ENCODE measurements at regions not wholly inside any gene's neighbourhood (a gene's known extent, or its start where the extent isn't known, plus 50 kb on each side); places are given as distances from the start of the nearest gene placed in this dataset.

DNA sequence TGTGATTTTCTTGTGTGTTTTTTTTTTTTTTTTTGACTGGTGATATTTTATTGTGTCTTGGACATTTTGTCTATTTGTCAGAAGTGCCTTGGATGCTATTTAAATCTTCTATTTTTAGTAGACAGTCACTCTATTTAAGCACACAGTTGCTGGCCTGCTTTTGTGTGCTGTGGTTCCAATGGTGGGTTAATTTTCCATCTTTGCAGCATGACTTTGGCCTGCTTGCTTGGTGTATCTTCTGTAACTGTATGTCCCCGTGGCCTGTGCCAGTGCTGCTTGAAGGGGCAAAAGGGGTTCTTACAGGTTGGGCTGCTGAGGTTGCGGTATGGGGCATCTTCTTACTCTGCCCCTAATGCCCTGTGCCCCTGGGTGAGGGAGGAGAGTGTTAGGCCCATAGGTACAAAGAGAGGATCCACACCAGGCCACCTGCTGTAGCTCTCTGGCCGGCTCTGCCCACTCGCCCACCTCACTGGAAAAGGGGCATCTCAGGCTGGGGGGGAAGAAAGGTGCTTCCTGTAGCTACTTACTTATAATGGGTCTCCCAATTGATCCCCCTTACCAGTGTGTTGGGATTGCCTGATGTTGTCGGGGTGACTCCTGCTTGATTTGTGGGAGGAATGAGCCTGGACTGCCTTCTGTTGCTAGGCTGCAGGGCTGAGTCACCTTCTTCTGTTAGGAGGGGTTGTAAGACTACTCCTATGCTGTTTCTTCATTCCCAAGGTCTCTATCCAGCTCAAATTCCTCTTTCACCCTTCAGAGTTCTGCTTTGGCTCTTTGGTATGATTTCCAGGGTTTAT is 490.0 kb upstream of the HS6ST1 start:
- no peaks in the 10 kb centered on the region for H3K4me1 Mint-ChIP-seq

DNA sequence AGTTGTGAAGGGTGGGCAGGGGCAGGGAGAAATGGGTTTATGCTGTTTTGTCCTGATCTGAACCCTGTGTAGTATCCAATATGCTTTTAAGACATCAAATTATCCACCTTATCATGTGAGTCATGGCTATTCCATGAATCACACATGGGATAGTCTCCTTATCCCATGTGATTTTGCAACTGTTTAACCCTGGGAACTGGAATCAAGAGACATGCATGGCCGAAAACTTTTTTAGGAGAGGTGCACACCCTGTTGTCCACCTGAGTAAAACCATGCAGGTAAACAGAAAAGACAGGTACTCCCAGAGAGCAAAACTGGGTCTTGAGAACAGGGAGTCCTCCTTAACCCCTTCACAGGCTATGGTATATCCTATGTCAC is 490.6 kb upstream of the HS6ST1 start:
- ChIA-PET POLR2A (no interaction called here), CTCF (no interaction called here)
- Mint-ChIP-seq H3K36me3 (ENCODE audit: low read depth) (no peaks in the 10 kb centered on the region), H3K9me3 (peaks cover 5% of the 10 kb centered on the region), H3K27me3 (peaks cover 5% of the 10 kb centered on the region), H3K4me1 (no peaks in the 10 kb centered on the region), H3K4me3 (no peak overlapping the region), H3K27ac (no peak overlapping the region)
- DNase-seq, result no peak

More for the DNA sequence above, 490.0 kb upstream of the HS6ST1 start:
- ChIA-PET CTCF (no interaction called here), POLR2A (no interaction called here)
- no peak for DNase-seq
- H3K27ac Mint-ChIP-seq, result no peak overlapping the region
- no peak overlapping the region for H3K4me3 Mint-ChIP-seq
- peaks cover 5% of the 10 kb centered on the region for H3K9me3 Mint-ChIP-seq
- H3K27me3 Mint-ChIP-seq, result peaks cover 8% of the 10 kb centered on the region
- no peaks in the 10 kb centered on the region for H3K36me3 Mint-ChIP-seq (ENCODE audit: low read depth)

DNA sequence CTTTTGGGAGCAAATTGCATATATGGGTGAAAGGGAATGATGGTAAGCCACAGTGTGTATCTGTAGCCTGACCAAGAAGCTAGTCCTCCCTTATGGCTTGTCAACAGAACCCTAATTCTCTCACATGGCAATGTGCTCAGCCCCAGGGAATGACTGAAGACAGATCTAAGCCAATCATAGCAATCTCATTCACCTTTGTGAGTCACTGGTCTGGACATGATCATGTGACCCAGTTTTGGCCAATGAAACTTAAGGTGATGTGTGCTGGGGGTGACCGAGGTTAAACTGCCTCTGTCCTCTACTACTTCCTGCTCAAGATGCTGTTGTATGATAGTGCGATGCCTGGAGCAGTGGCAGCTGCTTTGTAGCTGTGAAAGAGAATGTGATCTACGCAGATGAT is 491.2 kb upstream of the HS6ST1 start:
- Mint-ChIP-seq H3K4me3 (no peak overlapping the region), H3K36me3 (ENCODE audit: low read depth) (no peaks in the 10 kb centered on the region), H3K27ac (no peak overlapping the region), H3K4me1 (no peaks in the 10 kb centered on the region), H3K9me3 (peaks cover 5% of the 10 kb centered on the region), H3K27me3 (peaks cover 2% of the 10 kb centered on the region)
- CTCF ChIA-PET, result no interaction called here
- POLR2A ChIA-PET, result no interaction called here
- DNase-seq, result no peak

DNA sequence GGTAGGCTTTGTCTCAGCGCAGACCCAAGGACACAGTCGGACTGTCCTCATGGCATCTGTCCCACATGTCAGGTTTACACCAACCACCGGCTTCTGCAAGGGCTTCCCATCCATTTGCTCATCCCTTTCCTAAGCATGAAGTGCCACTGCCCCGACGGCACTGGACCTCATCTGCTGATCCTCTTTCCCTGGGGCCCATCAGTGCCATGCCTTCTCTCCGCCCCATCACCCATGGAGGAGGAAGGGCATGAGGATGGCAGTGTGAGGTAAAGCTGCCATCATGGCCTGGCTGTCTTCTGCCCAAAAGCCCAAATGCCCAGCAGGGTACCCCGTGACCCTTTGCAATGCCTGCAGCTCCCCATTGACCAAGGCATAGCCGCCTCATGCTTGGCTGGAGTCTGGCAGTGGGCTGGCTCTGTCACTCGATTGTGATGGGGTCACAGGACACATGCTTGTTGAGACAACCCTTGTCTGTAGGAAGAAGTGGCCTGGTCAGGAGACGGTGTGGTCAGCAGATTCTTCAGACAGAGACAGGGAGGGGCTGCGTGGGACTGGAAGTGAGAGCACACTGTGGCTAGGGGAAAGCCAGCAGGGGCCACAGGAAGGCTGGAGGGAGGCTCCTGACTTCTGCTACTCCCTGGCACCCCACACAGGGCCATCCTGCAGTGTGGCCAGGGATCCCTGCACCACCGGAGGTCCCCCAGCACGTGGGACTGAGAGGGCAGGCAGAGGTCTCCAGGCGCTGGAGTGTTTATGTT is 493.7 kb upstream of the HS6ST1 start:
- H3K9me3 Mint-ChIP-seq, result peaks cover 5% of the 10 kb centered on the region
- H3K36me3 Mint-ChIP-seq (ENCODE audit: low read depth), result no peaks in the 10 kb centered on the region
- H3K4me3 Mint-ChIP-seq, result no peak overlapping the region
- no peaks in the 10 kb centered on the region for H3K27me3 Mint-ChIP-seq
- no peak for DNase-seq
- CTCF ChIA-PET, result no interaction called here
- H3K4me1 Mint-ChIP-seq, result no peaks in the 10 kb centered on the region
- no peak overlapping the region for H3K27ac Mint-ChIP-seq
- POLR2A ChIA-PET, result no interaction called here

GRCh38 chr2:128813352-128814034 is 494.8 kb upstream of the HS6ST1 start:
- no peak overlapping the region for H3K4me3 Mint-ChIP-seq
- H3K4me1 Mint-ChIP-seq, result no peaks in the 10 kb centered on the region
- H3K27me3 Mint-ChIP-seq, result no peaks in the 10 kb centered on the region
- no peak overlapping the region for H3K27ac Mint-ChIP-seq
- POLR2A ChIA-PET, result no interaction called here
- CTCF ChIA-PET, result no interaction called here
- peaks cover 5% of the 10 kb centered on the region for H3K9me3 Mint-ChIP-seq
- no peaks in the 10 kb centered on the region for H3K36me3 Mint-ChIP-seq (ENCODE audit: low read depth)
- DNase-seq, result no peak

GRCh38 chr2:128815248-128815647 is 496.6 kb upstream of the HS6ST1 start:
- no peak overlapping the region for H3K4me3 Mint-ChIP-seq
- ChIA-PET CTCF (no interaction called here), POLR2A (no interaction called here)
- no peaks in the 10 kb centered on the region for H3K4me1 Mint-ChIP-seq
- DNase-seq, result no peak
- H3K27me3 Mint-ChIP-seq, result no peaks in the 10 kb centered on the region
- H3K9me3 Mint-ChIP-seq, result peaks cover 3% of the 10 kb centered on the region
- no peaks in the 10 kb centered on the region for H3K36me3 Mint-ChIP-seq (ENCODE audit: low read depth)
- H3K27ac Mint-ChIP-seq, result no peak overlapping the region

GRCh38 chr2:128817171-128817570 is 498.5 kb upstream of the HS6ST1 start:
- no peaks in the 10 kb centered on the region for H3K36me3 Mint-ChIP-seq (ENCODE audit: low read depth)
- CTCF ChIA-PET, result no interaction called here
- no peak for DNase-seq
- no peaks in the 10 kb centered on the region for H3K9me3 Mint-ChIP-seq
- H3K27me3 Mint-ChIP-seq, result no peaks in the 10 kb centered on the region
- no peak overlapping the region for H3K4me3 Mint-ChIP-seq
- POLR2A ChIA-PET, result no interaction called here
- no peak overlapping the region for H3K27ac Mint-ChIP-seq
- no peaks in the 10 kb centered on the region for H3K4me1 Mint-ChIP-seq

- Mint-ChIP-seq H3K27ac (no peak overlapping the region), H3K27me3 (no peaks in the 10 kb centered on the region), H3K36me3 (ENCODE audit: low read depth) (no peaks in the 10 kb centered on the region), H3K9me3 (no peaks in the 10 kb centered on the region), H3K4me1 (no peaks in the 10 kb centered on the region), H3K4me3 (no peak overlapping the region)
- ChIA-PET POLR2A (no interaction called here), CTCF (no interaction called here)
- DNase-seq, result no peak
These were observed 499.1 kb upstream of the HS6ST1 start for GRCh38 chr2:128817813-128818212.

DNA sequence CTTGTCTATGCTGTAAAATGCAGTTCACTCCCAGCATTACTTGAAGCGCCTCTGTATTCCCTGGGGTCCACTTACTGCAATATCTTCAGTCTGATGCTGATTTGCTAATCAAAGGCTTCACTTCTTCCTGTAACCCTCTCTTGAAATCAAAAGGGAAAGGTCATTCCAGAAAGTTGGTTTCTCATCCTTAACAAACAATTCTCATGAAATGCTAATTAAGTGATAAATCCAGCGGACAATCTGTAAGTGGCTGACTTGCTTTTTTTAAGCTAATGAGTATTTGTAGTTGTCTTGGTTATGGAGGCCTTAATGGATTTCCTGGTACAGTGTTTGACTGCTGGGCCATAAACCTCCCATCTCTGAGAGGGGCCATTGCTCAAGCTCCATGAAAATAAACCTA is 499.6 kb upstream of the HS6ST1 start:
- no peaks in the 10 kb centered on the region for H3K27me3 Mint-ChIP-seq
- H3K9me3 Mint-ChIP-seq, result no peaks in the 10 kb centered on the region
- no peak overlapping the region for H3K27ac Mint-ChIP-seq
- no peaks in the 10 kb centered on the region for H3K36me3 Mint-ChIP-seq (ENCODE audit: low read depth)
- DNase-seq, result no peak
- no peak overlapping the region for H3K4me3 Mint-ChIP-seq
- CTCF ChIA-PET, result no interaction called here
- H3K4me1 Mint-ChIP-seq, result no peaks in the 10 kb centered on the region
- POLR2A ChIA-PET, result no interaction called here

GRCh38 chr2:128818704-128819491 is 500.2 kb upstream of the HS6ST1 start:
- Mint-ChIP-seq H3K36me3 (ENCODE audit: low read depth) (no peaks in the 10 kb centered on the region), H3K27ac (no peak overlapping the region), H3K9me3 (no peaks in the 10 kb centered on the region), H3K4me1 (no peaks in the 10 kb centered on the region), H3K4me3 (no peak overlapping the region), H3K27me3 (no peaks in the 10 kb centered on the region)
- DNase-seq, result no peak
- CTCF ChIA-PET, result no interaction called here
- POLR2A ChIA-PET, result no interaction called here

DNA sequence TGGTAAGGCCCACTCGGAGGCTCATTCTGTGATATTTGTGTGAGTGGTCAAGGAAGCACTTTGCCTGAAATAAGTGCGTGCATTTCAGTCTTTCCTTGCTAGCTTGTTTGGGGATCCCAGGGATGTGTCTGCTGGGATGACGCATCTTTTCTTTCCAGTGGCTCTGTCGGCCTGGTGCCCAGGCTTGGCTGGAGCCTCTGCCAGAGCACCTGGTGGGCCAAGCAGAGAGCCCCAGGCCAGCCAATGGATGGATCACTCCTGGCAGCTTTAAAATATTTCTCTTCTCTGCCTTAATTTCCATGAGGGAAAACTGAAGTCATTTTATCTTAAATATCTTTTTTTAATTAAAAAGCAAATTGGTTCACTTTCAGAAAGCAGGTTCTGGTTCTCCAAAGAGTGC is 501.8 kb upstream of the HS6ST1 start:
- Mint-ChIP-seq H3K27me3 (no peaks in the 10 kb centered on the region), H3K9me3 (no peaks in the 10 kb centered on the region), H3K4me1 (no peaks in the 10 kb centered on the region), H3K36me3 (ENCODE audit: low read depth) (no peaks in the 10 kb centered on the region), H3K4me3 (no peak overlapping the region), H3K27ac (no peak overlapping the region)
- ChIA-PET POLR2A (no interaction called here), CTCF (interaction anchor here (0.7 kb wide), 1 partner anchor 12 kb away, joined by 3 read pairs; no protein-coding TSS in a partner anchor)
- DNase-seq, result no peak

GRCh38 chr2:128821010-128821409 is 502.3 kb upstream of the HS6ST1 start:
- DNase-seq, result no peak
- no peaks in the 10 kb centered on the region for H3K36me3 Mint-ChIP-seq (ENCODE audit: low read depth)
- no peaks in the 10 kb centered on the region for H3K9me3 Mint-ChIP-seq
- no peak overlapping the region for H3K4me3 Mint-ChIP-seq
- H3K4me1 Mint-ChIP-seq, result no peaks in the 10 kb centered on the region
- H3K27ac Mint-ChIP-seq, result no peak overlapping the region
- H3K27me3 Mint-ChIP-seq, result no peaks in the 10 kb centered on the region
- POLR2A ChIA-PET, result no interaction called here
- CTCF ChIA-PET, result no interaction called here
